SK-N-SH treated with all-trans-retinoic acid at 6 μM for 48 hours (cell line): ENCODE measurements at regions not wholly inside any gene's neighbourhood (a gene's known extent, or its start where the extent isn't known, plus 50 kb on each side); places are given as distances from the start of the nearest gene placed in this dataset.

Source experiments
- ATAC-seq: fragments of 200-7000 bp; cut with Tn5 transposase; 3 replicates; pipeline ENCODE4 v1.9.1; 2020; ENCODE audit warnings: mild to moderate bottlenecking, moderate library complexity
- ARNTL ChIP-seq: fragments of 450-650 bp; formaldehyde crosslinking; IDR thresholded peaks from 2 replicates; pipeline ENCODE4 v1.5.0; 2020; ENCODE audit warnings: low read depth, mild to moderate bottlenecking, moderate library complexity, borderline replicate concordance
- BACH2 ChIP-seq: fragments of 250-450 bp; sonication (Bioruptor Pico); IDR thresholded peaks from 2 replicates; pipeline ENCODE4 v1.9.0; 2021; ENCODE audit warnings: mild to moderate bottlenecking, borderline replicate concordance
- CSDC2 ChIP-seq: fragments of 250-450 bp; sonication (Bioruptor Pico); IDR thresholded peaks from 2 replicates; pipeline ENCODE4 v1.5.0; 2020; ENCODE audit warnings: mild to moderate bottlenecking, moderate library complexity
- ESRRG ChIP-seq: fragments of 250-450 bp; sonication (Bioruptor Pico); IDR thresholded peaks from 2 replicates; pipeline ENCODE4 v1.6.1; 2021; ENCODE audit warnings: mild to moderate bottlenecking
- GLIS3 ChIP-seq: fragments of 250-450 bp; sonication (Bioruptor Pico); IDR thresholded peaks from 2 replicates; pipeline ENCODE4 v1.5.0; 2020; ENCODE audit warnings: mild to moderate bottlenecking, moderate library complexity
- ISL1 ChIP-seq: fragments of 250-450 bp; sonication (Bioruptor Pico); IDR thresholded peaks from 2 replicates; pipeline ENCODE4 v2.1.2; 2022; ENCODE audit warnings: mild to moderate bottlenecking, moderate library complexity
- OSR1 ChIP-seq: fragments of 250-450 bp; sonication (Bioruptor Pico); IDR thresholded peaks from 2 replicates; pipeline ENCODE4 v1.8.0; 2022; ENCODE audit warnings: moderate library complexity, mild to moderate bottlenecking, inconsistent platforms
- PATZ1 ChIP-seq: fragments of 250-450 bp; sonication (Bioruptor Pico); IDR thresholded peaks from 2 replicates; pipeline ENCODE4 v1.8.0; 2020; ENCODE audit warnings: mild to moderate bottlenecking, moderate library complexity, borderline replicate concordance
- PPARA ChIP-seq: fragments of 250-450 bp; sonication (Bioruptor Pico); IDR thresholded peaks from 2 replicates; pipeline ENCODE4 v1.5.0; 2020; ENCODE audit warnings: mild to moderate bottlenecking, borderline replicate concordance
- SNAI2 ChIP-seq: fragments of 250-450 bp; sonication (Bioruptor Pico); IDR thresholded peaks from 2 replicates; pipeline ENCODE4 v1.5.0; 2020; ENCODE audit warnings: mild to moderate bottlenecking, moderate library complexity
- TCF4 ChIP-seq: fragments of 250-450 bp; sonication (Bioruptor Pico); IDR thresholded peaks from 2 replicates; pipeline ENCODE4 v1.8.0; 2021; ENCODE audit warnings: mild to moderate bottlenecking, moderate library complexity, borderline replicate concordance
- TOX ChIP-seq: fragments of 250-450 bp; sonication (Bioruptor Pico); IDR thresholded peaks from 2 replicates; pipeline ENCODE4 v1.8.0; 2021; ENCODE audit warnings: mild to moderate bottlenecking, moderate library complexity, borderline replicate concordance
- TSHZ2 ChIP-seq: fragments of 250-450 bp; sonication (Bioruptor Pico); IDR thresholded peaks from 2 replicates; pipeline ENCODE4 v1.5.0; 2020; ENCODE audit warnings: mild to moderate bottlenecking, moderate library complexity
- ZNF565 ChIP-seq: fragments of 450-650 bp; formaldehyde crosslinking; conservative IDR thresholded peaks from 2 replicates; pipeline ENCODE4 v1.5.0; 2020; ENCODE audit warnings: low read depth, mild to moderate bottlenecking, moderate library complexity
- ZNF70 ChIP-seq: fragments of 450-650 bp; formaldehyde crosslinking; IDR thresholded peaks from 2 replicates; pipeline ENCODE4 v1.5.0; 2020; ENCODE audit warnings: mild to moderate bottlenecking, moderate library complexity
- TF ChIP-seq, protein P1 (sequence below): fragments of 250-450 bp; sonication (Bioruptor Pico); IDR thresholded peaks from 2 replicates; pipeline ENCODE4 v1.8.0; 2021; ENCODE audit warnings: low read depth, mild to moderate bottlenecking, moderate library complexity, borderline replicate concordance

- TF ChIP-seq TCF4 (CRISPR knock-in tag), result no peak
- no peak for TF ChIP-seq OSR1 (CRISPR knock-in tag)
- no peak for TF ChIP-seq BACH2 (CRISPR knock-in tag)
- TF ChIP-seq PATZ1, result no peak
- TF ChIP-seq TSHZ2 (CRISPR knock-in tag), result no peak
- no peak for TF ChIP-seq TOX
- no peak for TF ChIP-seq CSDC2
- no peak for TF ChIP-seq ISL1 (CRISPR knock-in tag)
- TF ChIP-seq PPARA, result no peak
- TF ChIP-seq SNAI2 (CRISPR knock-in tag), result no peak
- TF ChIP-seq, protein P1, sequence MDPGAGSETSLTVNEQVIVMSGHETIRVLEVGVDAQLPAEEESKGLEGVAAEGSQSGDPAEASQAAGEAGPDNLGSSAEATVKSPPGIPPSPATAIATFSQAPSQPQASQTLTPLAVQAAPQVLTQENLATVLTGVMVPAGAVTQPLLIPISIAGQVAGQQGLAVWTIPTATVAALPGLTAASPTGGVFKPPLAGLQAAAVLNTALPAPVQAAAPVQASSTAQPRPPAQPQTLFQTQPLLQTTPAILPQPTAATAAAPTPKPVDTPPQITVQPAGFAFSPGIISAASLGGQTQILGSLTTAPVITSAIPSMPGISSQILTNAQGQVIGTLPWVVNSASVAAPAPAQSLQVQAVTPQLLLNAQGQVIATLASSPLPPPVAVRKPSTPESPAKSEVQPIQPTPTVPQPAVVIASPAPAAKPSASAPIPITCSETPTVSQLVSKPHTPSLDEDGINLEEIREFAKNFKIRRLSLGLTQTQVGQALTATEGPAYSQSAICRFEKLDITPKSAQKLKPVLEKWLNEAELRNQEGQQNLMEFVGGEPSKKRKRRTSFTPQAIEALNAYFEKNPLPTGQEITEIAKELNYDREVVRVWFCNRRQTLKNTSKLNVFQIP (CRISPR knock-in tag), result no peak
- no peak for TF ChIP-seq ARNTL (CRISPR knock-in tag)
- TF ChIP-seq, all 23 proteins: peak for 0
- ATAC-seq, result no peak
These were observed 81.9 kb upstream of the ADPGK start for GRCh38 chr15:72865486-72865885.

GRCh38 chr15:72864681-72865080 lies 81.1 kb upstream of the ADPGK start:
- TF ChIP-seq BACH2 (CRISPR knock-in tag), result no peak
- TF ChIP-seq TSHZ2 (CRISPR knock-in tag), result no peak
- TF ChIP-seq ZNF70 (CRISPR knock-in tag), result no peak
- ATAC-seq, result no peak

GRCh38 chr15:72861354-72861910 lies 77.9 kb upstream of the ADPGK start:
- TF ChIP-seq PATZ1 (no peak), TSHZ2 (CRISPR knock-in tag) (no peak), ESRRG (CRISPR knock-in tag) (no peak), PPARA (no peak), ZNF565 (CRISPR knock-in tag) (no peak), GLIS3 (CRISPR knock-in tag) (no peak), TCF4 (CRISPR knock-in tag) (no peak)

More at GRCh38 chr15:72861354-72861910, 77.9 kb upstream of the ADPGK start:
- no peak for ATAC-seq
